Eye (tissue), 1 donor: ENCODE measurements at regions not wholly inside any gene's neighbourhood (a gene's known extent, or its start where the extent isn't known, plus 50 kb on each side); places are given as distances from the start of the nearest gene placed in this dataset.
A peak's percentile ranks its signal among the peaks of the same experiment; 100 is the strongest.
"Not testable (repeated sequence)": the region's sequence is repeated elsewhere in the genome, so short reads cannot be mapped to it uniquely, and the experiment has no call there.

Source experiments
- DNase-seq: peaks from one replicate; pipeline ENCODE4 v3.0.0-alpha.2; 2015

GRCh38 chr1:187848321-187848720 lies 1019.6 kb downstream of the PLA2G4A start:
- no peak for DNase-seq

- DNase-seq, result not testable (repeated sequence)
These were observed 1021.4 kb downstream of the PLA2G4A start for GRCh38 chr1:187850146-187850545.

GRCh38 chr1:187853505-187853904 lies 1024.8 kb downstream of the PLA2G4A start:
- DNase-seq, result no peak

- DNase-seq, result no peak
These were observed 1025.7 kb downstream of the PLA2G4A start for GRCh38 chr1:187854457-187854856.

- no peak for DNase-seq
These were observed 1033.8 kb downstream of the PLA2G4A start for GRCh38 chr1:187862506-187862905.

- peak; percentile 27 for DNase-seq
These were observed 1041.8 kb downstream of the PLA2G4A start for GRCh38 chr1:187870552-187870951.

GRCh38 chr1:187871177-187871845 lies 1042.6 kb downstream of the PLA2G4A start:
- DNase-seq, result peak; percentile 31

GRCh38 chr1:187872550-187872949 lies 1043.8 kb downstream of the PLA2G4A start:
- no peak for DNase-seq

- DNase-seq, result peak; percentile 66
These were observed 1044.4 kb downstream of the PLA2G4A start for GRCh38 chr1:187873126-187873525.

- no peak for DNase-seq
These were observed 1048.0 kb downstream of the PLA2G4A start for GRCh38 chr1:187876775-187877174.

- DNase-seq, result no peak
These were observed 1048.5 kb downstream of the PLA2G4A start for GRCh38 chr1:187877220-187877619.

- DNase-seq, result no peak
These were observed 1050.1 kb downstream of the PLA2G4A start for GRCh38 chr1:187878883-187879282.

GRCh38 chr1:187883356-187883755 lies 1054.6 kb downstream of the PLA2G4A start:
- DNase-seq, result no peak

GRCh38 chr1:187891993-187892682 lies 1063.4 kb downstream of the PLA2G4A start:
- no peak for DNase-seq

- DNase-seq, result no peak
These were observed 1063.9 kb downstream of the PLA2G4A start for GRCh38 chr1:187892683-187893039.

- no peak for DNase-seq
These were observed 1064.7 kb downstream of the PLA2G4A start for GRCh38 chr1:187893471-187893870.

- no peak for DNase-seq
These were observed 1065.6 kb downstream of the PLA2G4A start for GRCh38 chr1:187894349-187894748.

GRCh38 chr1:187903223-187903622 lies 1074.5 kb downstream of the PLA2G4A start:
- no peak for DNase-seq

GRCh38 chr1:187909382-187909781 lies 1080.6 kb downstream of the PLA2G4A start:
- DNase-seq, result no peak

GRCh38 chr1:187911820-187912219 lies 1083.1 kb downstream of the PLA2G4A start:
- DNase-seq, result peak; percentile 51

GRCh38 chr1:187920976-187921375 lies 1092.2 kb downstream of the PLA2G4A start:
- no peak for DNase-seq

- no peak for DNase-seq
These were observed 1092.7 kb downstream of the PLA2G4A start for GRCh38 chr1:187921426-187921825.

- no peak for DNase-seq
These were observed 1093.5 kb downstream of the PLA2G4A start for GRCh38 chr1:187922255-187922654.

- DNase-seq, result no peak
These were observed 1095.5 kb downstream of the PLA2G4A start for GRCh38 chr1:187924252-187924651.

GRCh38 chr1:187928288-187928687 lies 1099.5 kb downstream of the PLA2G4A start:
- peak; percentile 59 for DNase-seq
